Ovary (tissue), 7 donors: ENCODE measurements at regions not wholly inside any gene's neighbourhood (a gene's known extent, or its start where the extent isn't known, plus 50 kb on each side); places are given as distances from the start of the nearest gene placed in this dataset.

Experiments
- DNase-seq, 5 donors: peaks; one replicate each; pipeline ENCODE4 v3.0.0-alpha.2; 2019 to 2020
- H3K27ac ChIP-seq, 2 donors: fragments of 200-600 bp; one replicate each; pipeline versions ENCODE4 v1.5.1 to v1.8.0; 2019 to 2022
- H3K27me3 ChIP-seq: fragments of 200-600 bp; one replicate; pipeline ENCODE4 v1.8.0; 2022
- H3K36me3 ChIP-seq: fragments of 200-600 bp; sonication (generic); one replicate; pipeline ENCODE4 v1.5.1; 2019
- H3K4me1 ChIP-seq: one replicate; pipeline ENCODE4 v1.8.1; 2013; ENCODE audit warnings: mild to moderate bottlenecking, moderate library complexity; ENCODE audit not compliant: insufficient read depth
- H3K4me3 ChIP-seq: fragments of 200-600 bp; sonication (generic); one replicate; pipeline ENCODE4 v1.5.1; 2017
- H3K9me3 ChIP-seq, 2 donors: fragments of 200-600 bp in 1 of 2; sonication (generic) in 1 of 2; one replicate each; pipeline versions ENCODE4 v1.5.1 to v1.8.1; 2013 to 2019; ENCODE audit warnings: mild to moderate bottlenecking in 1 of 2, moderate library complexity in 1 of 2
- EP300 ChIP-seq: sonication (generic); formaldehyde crosslinking; IDR thresholded peaks from one replicate; pipeline ENCODE4 v1.6.1; 2017; ENCODE audit warnings: antibody characterized with exemption
- POLR2A ChIP-seq: fragments of 450-650 bp; IDR thresholded peaks from one replicate; pipeline ENCODE4 v1.6.1; 2017; ENCODE audit warnings: antibody characterized with exemption, mild to moderate bottlenecking, moderate library complexity
- WGBS, 3 donors: extraction: QIAGEN DNeasy Blood & Tissue Kit in 1 of 3; methylation state at CpG; one replicate each; pipeline versions ENCODE4 v1.1.5 to v1.1.7; 2013 to 2017; 5-methylcytosine and 5-hydroxymethylcytosine counted together
- intact Hi-C, 4 donors: fragments of 100-400 bp; cut with DNase I; formaldehyde crosslinking; loops; one replicate each; pipeline versions ENCODE4 v1.11.0 to v1.15.1; 2022 to 2023
- TF ChIP-seq, protein P1 (sequence below), 3 donors: fragments of 450-650 bp in 2 of 3; fragments of 200-600 bp in 1 of 3; IDR thresholded peaks; one replicate each; pipeline versions ENCODE4 v1.5.1 to v1.8.0; 2016 to 2022; ENCODE audit warnings: antibody characterized with exemption in 3 of 3, mild to moderate bottlenecking in 1 of 3
- donor health status: DM: no; HTN: no; CAD: no; lungs with moderate emphysema.
- donor health status: DM: no; HTN: no; CAD: no.
- donor health status: Bipolar disorder and iron deficiency.
- donor health status: DM: no; HTN: no; CAD: no.
- donor health status: DM: yes; HTN: yes; CAD: no.

DNA sequence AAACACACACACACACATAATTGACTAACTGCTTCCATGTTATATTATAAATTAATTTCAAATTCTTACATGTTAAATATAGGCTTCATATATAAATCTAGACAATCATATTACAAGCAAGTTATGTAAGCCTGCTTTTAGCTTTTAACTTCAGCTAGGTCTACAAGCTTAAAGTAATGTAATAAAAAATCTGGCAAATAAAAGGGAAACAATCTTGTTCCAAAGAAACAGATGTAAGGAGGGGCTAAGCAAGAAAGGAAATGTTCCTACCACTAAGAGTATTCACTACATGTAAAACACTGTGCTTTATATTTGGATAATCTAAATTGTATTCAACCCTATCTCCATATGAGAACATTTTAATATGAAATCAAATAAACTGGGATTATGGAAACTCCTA lies 110.4 kb downstream of the SLC6A15 start:
- intact Hi-C loops: no loop called here
- TF ChIP-seq EP300 (no peak), POLR2A (no peak)
- TF ChIP-seq, protein P1, sequence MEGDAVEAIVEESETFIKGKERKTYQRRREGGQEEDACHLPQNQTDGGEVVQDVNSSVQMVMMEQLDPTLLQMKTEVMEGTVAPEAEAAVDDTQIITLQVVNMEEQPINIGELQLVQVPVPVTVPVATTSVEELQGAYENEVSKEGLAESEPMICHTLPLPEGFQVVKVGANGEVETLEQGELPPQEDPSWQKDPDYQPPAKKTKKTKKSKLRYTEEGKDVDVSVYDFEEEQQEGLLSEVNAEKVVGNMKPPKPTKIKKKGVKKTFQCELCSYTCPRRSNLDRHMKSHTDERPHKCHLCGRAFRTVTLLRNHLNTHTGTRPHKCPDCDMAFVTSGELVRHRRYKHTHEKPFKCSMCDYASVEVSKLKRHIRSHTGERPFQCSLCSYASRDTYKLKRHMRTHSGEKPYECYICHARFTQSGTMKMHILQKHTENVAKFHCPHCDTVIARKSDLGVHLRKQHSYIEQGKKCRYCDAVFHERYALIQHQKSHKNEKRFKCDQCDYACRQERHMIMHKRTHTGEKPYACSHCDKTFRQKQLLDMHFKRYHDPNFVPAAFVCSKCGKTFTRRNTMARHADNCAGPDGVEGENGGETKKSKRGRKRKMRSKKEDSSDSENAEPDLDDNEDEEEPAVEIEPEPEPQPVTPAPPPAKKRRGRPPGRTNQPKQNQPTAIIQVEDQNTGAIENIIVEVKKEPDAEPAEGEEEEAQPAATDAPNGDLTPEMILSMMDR (IDR thresholded peaks at IDR 0.05): no peak
- Histone ChIP-seq H3K27me3 (no peaks in the 10 kb centered on the region), H3K4me3 (no peak overlapping the region), H3K27ac (no peak overlapping the region), H3K9me3 (no peaks in the 10 kb centered on the region), H3K36me3 (no peaks in the 10 kb centered on the region), H3K4me1 (no peaks in the 10 kb centered on the region)
- no peak for DNase-seq

DNA sequence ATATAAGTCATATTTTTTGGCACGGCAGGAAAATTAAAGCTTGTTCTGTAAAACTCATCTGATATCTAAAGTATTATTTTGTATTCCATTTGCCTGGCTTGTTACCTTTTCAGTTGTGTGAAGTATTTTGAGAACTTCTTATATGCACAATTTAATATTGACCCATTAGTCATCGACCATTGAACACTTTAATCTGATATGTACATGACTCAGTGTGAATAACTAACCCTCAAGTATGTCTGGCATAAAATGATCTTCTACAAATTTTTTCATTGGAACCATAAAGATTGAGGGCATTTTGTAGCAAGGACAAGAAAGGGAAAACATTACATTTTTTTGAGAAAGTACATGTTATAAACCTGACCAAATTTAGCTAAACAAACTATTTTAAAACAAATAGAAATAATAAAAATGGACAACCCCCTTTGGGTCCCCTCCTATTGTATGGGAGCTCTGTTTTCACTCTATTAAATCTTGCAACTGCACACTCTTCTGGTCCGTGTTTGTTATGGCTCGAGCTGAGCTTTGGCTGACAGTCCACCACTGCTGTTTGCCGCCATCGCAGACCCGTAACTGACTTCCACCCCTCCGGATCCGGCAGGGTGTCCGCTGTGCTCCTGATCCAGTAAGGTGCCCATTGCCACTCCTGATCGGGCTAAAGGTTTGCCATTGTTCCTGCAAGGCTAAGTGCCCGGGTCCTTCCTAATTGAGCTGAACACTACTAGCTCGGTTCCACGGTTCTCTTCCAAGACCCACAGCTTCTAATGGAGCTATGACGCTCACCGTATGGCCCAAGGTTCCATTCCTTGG lies 118.8 kb downstream of the SLC6A15 start:
- Histone ChIP-seq H3K9me3 (no peaks in the 10 kb centered on the region), H3K4me1 (no peaks in the 10 kb centered on the region), H3K27me3 (no peaks in the 10 kb centered on the region), H3K27ac (no peak overlapping the region), H3K36me3 (no peaks in the 10 kb centered on the region), H3K4me3 (no peak overlapping the region)
- intact Hi-C loops: no loop called here
- DNase-seq: no peak
- TF ChIP-seq EP300 (no peak), POLR2A (no peak)
- 81 to 88% (median 82%) methylated on average over 16 of the region's 16 CpGs for WGBS, 3 donors

DNA sequence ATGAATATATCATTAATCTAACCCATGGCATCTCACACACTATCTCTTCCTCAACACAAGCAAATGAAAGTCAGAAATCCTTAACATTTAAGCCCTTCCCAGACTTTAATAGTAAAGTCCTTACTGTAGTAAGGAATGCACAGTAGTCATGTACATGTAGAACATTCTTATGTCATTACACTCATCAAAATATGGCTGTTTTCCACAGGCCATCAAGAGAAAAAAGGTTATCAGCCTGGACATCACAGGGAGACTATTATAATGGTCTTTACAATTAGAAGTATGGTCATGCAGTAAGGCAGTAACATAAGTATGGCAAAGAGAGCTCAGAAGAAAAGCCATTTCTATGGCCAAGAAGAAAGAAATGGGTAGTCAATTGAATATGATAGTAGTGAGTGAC lies 121.2 kb downstream of the SLC6A15 start:
- Histone ChIP-seq H3K9me3 (no peaks in the 10 kb centered on the region), H3K4me1 (no peaks in the 10 kb centered on the region), H3K27me3 (no peaks in the 10 kb centered on the region), H3K4me3 (no peak overlapping the region), H3K27ac (no peak overlapping the region), H3K36me3 (no peaks in the 10 kb centered on the region)
- no peak for DNase-seq
- TF ChIP-seq EP300: no peak
- TF ChIP-seq POLR2A: no peak
- TF ChIP-seq, protein P1 (IDR thresholded peaks at IDR 0.05): no peak
- intact Hi-C loops: no loop called here

DNA sequence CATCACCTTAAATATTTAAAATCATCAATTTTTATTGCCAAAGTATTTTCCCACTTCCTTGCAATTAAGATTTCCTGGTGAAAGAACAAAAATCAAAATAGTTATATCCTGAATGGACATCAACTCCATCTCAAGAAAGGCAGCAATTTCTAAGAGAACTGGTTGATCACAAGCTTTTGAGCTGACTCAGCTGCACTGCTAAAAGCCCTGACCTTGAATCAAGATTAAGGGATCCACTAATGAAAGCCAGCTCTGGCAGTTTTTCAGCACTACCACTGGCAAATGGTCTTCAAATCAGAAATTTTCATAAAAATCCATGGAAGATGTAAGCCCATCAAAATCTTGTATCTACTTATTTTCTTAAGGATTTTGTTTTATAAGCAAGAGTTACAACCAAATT lies 123.4 kb downstream of the SLC6A15 start:
- no peak for DNase-seq
- no peaks in the 10 kb centered on the region for H3K9me3 ChIP-seq
- no peak overlapping the region for H3K27ac ChIP-seq
- no peaks in the 10 kb centered on the region for H3K27me3 ChIP-seq
- TF ChIP-seq, protein P1 (IDR thresholded peaks at IDR 0.05): no peak
- TF ChIP-seq EP300 (no peak), POLR2A (no peak)
- no peaks in the 10 kb centered on the region for H3K4me1 ChIP-seq
- no peaks in the 10 kb centered on the region for H3K36me3 ChIP-seq
- no peak overlapping the region for H3K4me3 ChIP-seq
- intact Hi-C loops: loop anchor here in 1 of 4 donors (5.0 kb wide), 1 partner anchor 1802 kb away; no protein-coding TSS in a partner anchor

DNA sequence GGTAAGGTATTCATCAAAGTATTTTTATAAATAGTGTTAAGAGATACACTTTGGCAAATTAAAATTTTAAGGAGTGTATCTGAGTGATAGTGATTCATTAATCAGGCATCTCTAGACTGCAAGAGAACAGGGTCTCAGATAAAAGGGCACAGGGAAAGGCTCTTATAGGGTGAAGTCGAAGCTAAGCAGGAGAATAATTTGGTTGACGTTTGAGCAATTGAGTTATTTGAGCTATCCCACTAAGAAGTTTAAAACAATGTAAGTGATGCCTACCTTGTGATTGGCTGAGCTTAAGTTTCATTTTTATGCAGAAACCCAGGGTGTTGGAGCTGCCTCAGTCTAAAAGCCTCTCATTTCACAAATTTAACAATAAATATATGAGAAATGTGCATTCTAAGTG lies 125.3 kb downstream of the SLC6A15 start:
- Histone ChIP-seq H3K9me3 (no peaks in the 10 kb centered on the region), H3K36me3 (no peaks in the 10 kb centered on the region), H3K4me3 (no peak overlapping the region), H3K27ac (no peak overlapping the region), H3K27me3 (no peaks in the 10 kb centered on the region), H3K4me1 (no peaks in the 10 kb centered on the region)
- WGBS, 3 donors: 33 to 51% (median 36%) methylated on average over 2 of the region's 2 CpGs
- no peak for DNase-seq
- TF ChIP-seq POLR2A (no peak), EP300 (no peak)
- TF ChIP-seq, protein P1 (IDR thresholded peaks at IDR 0.05): no peak
- intact Hi-C loops: loop anchor here in 1 of 4 donors (5.0 kb wide), 1 partner anchor 1800 kb away; no protein-coding TSS in a partner anchor
